H1 (cell line): ENCODE measurements at regions not wholly inside any gene's neighbourhood (a gene's known extent, or its start where the extent isn't known, plus 50 kb on each side); places are given as distances from the start of the nearest gene placed in this dataset.

Experiments used
- CTCF ChIA-PET: fragments of 300-600 bp; sonication (Branson Sonifier 250); formaldehyde crosslinking; loops from one replicate; lab custom pipeline; 2021; ENCODE audit not compliant: partially characterized antibody; lab: Charles Lee
- POLR2A ChIA-PET: fragments of 300-600 bp; sonication (Branson Sonifier 250); formaldehyde crosslinking; loops from one replicate; lab custom pipeline; 2021; ENCODE audit warnings: inconsistent platforms; ENCODE audit not compliant: partially characterized antibody; lab: Charles Lee
- DNase-seq, 2 experiments: peaks; one replicate each; pipeline versions ENCODE4 v3.0.0 to v3.0.0-alpha.2; 2010 to 2022; ENCODE audit warnings: low spot score in 2 of 2, low read depth in 1 of 2, mixed read lengths in 1 of 2
- FAIRE-seq: peaks from 2 replicates; lab custom pipeline; 2011; peaks lifted over from hg19 to GRCh38; lab: Jason Lieb, UNC
- H2AFZ ChIP-seq: 2 replicates; pipeline ENCODE4 v1.8.1; 2012; ENCODE audit warnings: low read length, inconsistent platforms
- H2AK5ac ChIP-seq: 2 replicates; pipeline ENCODE4 v1.6.1; 2013; ENCODE audit warnings: low read depth, low read length
- H2BK120ac ChIP-seq: replicated peaks from 2 replicates; pipeline ENCODE3; 2013; ENCODE audit warnings: low read depth, low read length, inconsistent platforms
- H2BK12ac ChIP-seq: 2 replicates; pipeline ENCODE4 v1.6.1; 2013; ENCODE audit warnings: low read depth, low read length
- H2BK15ac ChIP-seq: 2 replicates; pipeline ENCODE4 v1.6.1; 2013; ENCODE audit warnings: low read length
- H2BK20ac ChIP-seq: 2 replicates; pipeline ENCODE4 v1.6.1; 2013; ENCODE audit warnings: low read length
- H2BK5ac ChIP-seq: 2 replicates; pipeline ENCODE4 v1.6.1; 2013; ENCODE audit warnings: low read depth, low read length
- H3K14ac ChIP-seq: 2 replicates; pipeline ENCODE4 v1.6.1; 2013; ENCODE audit warnings: inconsistent platforms; ENCODE audit not compliant: insufficient read length
- H3K18ac ChIP-seq: 2 replicates; pipeline ENCODE4 v1.6.1; 2013; ENCODE audit warnings: low read length; ENCODE audit errors: extremely low read depth
- H3K23ac ChIP-seq: 2 replicates; pipeline ENCODE4 v1.6.1; 2013; ENCODE audit warnings: inconsistent platforms; ENCODE audit not compliant: insufficient read length
- H3K23me2 ChIP-seq: 2 replicates; pipeline ENCODE4 v1.6.1; 2013; ENCODE audit warnings: low read depth, low read length
- H3K27ac ChIP-seq: 2 replicates; pipeline ENCODE4 v1.6.1; 2011; ENCODE audit warnings: low read depth, low read length, inconsistent platforms
- H3K27me3 ChIP-seq, 4 experiments: replicated peaks in 1 of 4; 1 replicate in 1 of 4; 2 replicates in 3 of 4; pipeline versions ENCODE4 v1.6.1 to v1.8.1; 2011 to 2013; ENCODE audit warnings: low read length in 3 of 4, mild to moderate bottlenecking in 3 of 4, inconsistent platforms in 2 of 4, mixed read lengths in 2 of 4, moderate library complexity in 1 of 4; ENCODE audit not compliant: control insufficient read depth in 3 of 4, insufficient read depth in 3 of 4; ENCODE audit errors: extremely low read depth in 1 of 4
- H3K36me3 ChIP-seq, 4 experiments: 2 replicates each; pipeline versions ENCODE4 v1.6.1 to v1.8.1; 2011 to 2013; ENCODE audit warnings: mild to moderate bottlenecking in 4 of 4, low read length in 3 of 4, moderate library complexity in 2 of 4, control low read depth in 1 of 4, inconsistent platforms in 1 of 4; ENCODE audit not compliant: insufficient read depth in 4 of 4, control insufficient read depth in 2 of 4
- H3K4ac ChIP-seq: replicated peaks from 2 replicates; pipeline ENCODE3; 2013; ENCODE audit warnings: low read length, low read depth, mixed read lengths, inconsistent platforms; ENCODE audit not compliant: insufficient read length
- H3K4me1 ChIP-seq, 4 experiments: replicated peaks in 1 of 4; 1 replicate in 1 of 4; 2 replicates in 3 of 4; pipeline versions ENCODE4 v1.6.1 to v1.8.1; 2011 to 2013; ENCODE audit warnings: low read length in 3 of 4, inconsistent platforms in 2 of 4, mixed read lengths in 1 of 4; ENCODE audit not compliant: insufficient read depth in 4 of 4, control insufficient read depth in 3 of 4
- H3K4me2 ChIP-seq, 2 experiments: 2 replicates each; pipeline versions ENCODE4 v1.6.1 to v1.8.1; 2011 to 2013; ENCODE audit warnings: low read depth in 2 of 2, low read length in 2 of 2, control low read depth in 1 of 2, inconsistent platforms in 1 of 2, mild to moderate bottlenecking in 1 of 2; ENCODE audit not compliant: insufficient read depth in 1 of 2
- H3K4me3 ChIP-seq, 4 experiments: fragments of 200-600, 300-600 bp in 1 of 4; sonication (generic), shearing (Covaris generic), sonication (Bioruptor Twin) in 1 of 4; 2 replicates each; pipeline versions ENCODE4 v1.5.1 to v1.8.1; 2011 to 2016; ENCODE audit warnings: low read length in 4 of 4, low read depth in 3 of 4, control low read depth in 2 of 4, inconsistent platforms in 2 of 4, mild to moderate bottlenecking in 2 of 4, mixed read lengths in 1 of 4, moderate library complexity in 1 of 4; ENCODE audit not compliant: insufficient read depth in 2 of 4; ENCODE audit errors: extremely low read depth in 1 of 4
- H3K56ac ChIP-seq: replicated peaks from 2 replicates; pipeline ENCODE3; 2013; ENCODE audit warnings: low read depth, mild to moderate bottlenecking, mixed read lengths, low read length, inconsistent platforms; ENCODE audit not compliant: insufficient read length
- H3K79me1 ChIP-seq: 2 replicates; pipeline ENCODE4 v1.6.1; 2013; ENCODE audit warnings: low read depth, low read length, control low read depth
- H3K79me2 ChIP-seq, 2 experiments: 2 replicates each; pipeline versions ENCODE4 v1.6.1 to v1.8.1; 2012 to 2013; ENCODE audit warnings: low read length in 2 of 2, mild to moderate bottlenecking in 2 of 2, inconsistent platforms in 1 of 2; ENCODE audit not compliant: insufficient read depth in 2 of 2, control insufficient read depth in 1 of 2
- H3K9ac ChIP-seq, 4 experiments: replicated peaks in 1 of 4; 1 replicate in 1 of 4; 2 replicates in 3 of 4; pipeline versions ENCODE4 v1.6.1 to v1.8.1; 2011 to 2013; ENCODE audit warnings: low read depth in 3 of 4, low read length in 3 of 4, control low read depth in 2 of 4, mild to moderate bottlenecking in 2 of 4, moderate library complexity in 2 of 4, inconsistent platforms in 1 of 4; ENCODE audit errors: extremely low read depth in 1 of 4
- H3K9me3 ChIP-seq, 2 experiments: 2 replicates each; pipeline versions ENCODE4 v1.6.1 to v1.8.1; 2012 to 2013; ENCODE audit warnings: mild to moderate bottlenecking in 2 of 2, moderate library complexity in 2 of 2, control low read depth in 1 of 2, inconsistent platforms in 1 of 2, low read depth in 1 of 2, low read length in 1 of 2, mixed read lengths in 1 of 2; ENCODE audit not compliant: insufficient read depth in 2 of 2
- H4K20me1 ChIP-seq, 2 experiments: replicated peaks in 1 of 2; 2 replicates each; pipeline versions ENCODE3 to v1.8.1; 2011 to 2013; ENCODE audit warnings: inconsistent platforms in 2 of 2, low read length in 2 of 2, mild to moderate bottlenecking in 1 of 2; ENCODE audit not compliant: insufficient read depth in 2 of 2, control insufficient read depth in 1 of 2
- H4K5ac ChIP-seq: 2 replicates; pipeline ENCODE4 v1.6.1; 2013; ENCODE audit warnings: low read length, low read depth, mixed read lengths, inconsistent platforms; ENCODE audit not compliant: insufficient read length
- H4K8ac ChIP-seq: 2 replicates; pipeline ENCODE4 v1.8.0; 2013; ENCODE audit warnings: mild to moderate bottlenecking, moderate library complexity, low read length, inconsistent platforms; ENCODE audit not compliant: insufficient read depth; ENCODE audit errors: extremely low read depth
- H4K91ac ChIP-seq: replicated peaks from 2 replicates; pipeline ENCODE3; 2013; ENCODE audit warnings: low read length, mixed read lengths, inconsistent platforms; ENCODE audit not compliant: insufficient read length
- CHD1 ChIP-seq: IDR thresholded peaks from 2 replicates; pipeline ENCODE4 v1.6.1; 2012; ENCODE audit warnings: low read depth, low read length, improper control_type of control experiment
- CREB1 ChIP-seq: IDR thresholded peaks from 2 replicates; pipeline ENCODE4 v1.6.1; 2012; ENCODE audit warnings: inconsistent platforms
- CTBP2 ChIP-seq: IDR thresholded peaks from 2 replicates; pipeline ENCODE4 v1.7.0; 2011; ENCODE audit warnings: borderline replicate concordance, mild to moderate bottlenecking, moderate library complexity, mixed read lengths, low read length; ENCODE audit not compliant: insufficient read depth, insufficient read length
- GTF2F1 ChIP-seq: IDR thresholded peaks from 2 replicates; pipeline ENCODE4 v1.6.1; 2012; ENCODE audit warnings: low read depth, low read length, improper control_type of control experiment, borderline replicate concordance
- HDAC6 ChIP-seq: IDR thresholded peaks from one replicate; pipeline ENCODE4 v1.7.1; 2012; ENCODE audit warnings: low read depth, mild to moderate bottlenecking, inconsistent platforms, low read length, moderate library complexity
- PHF8 ChIP-seq: fragments of 200-600 bp; sonication (generic); conservative IDR thresholded peaks from 2 replicates; pipeline ENCODE4 v1.7.1; 2012; ENCODE audit warnings: low read depth, mild to moderate bottlenecking, inconsistent platforms, low read length, moderate library complexity
- TEAD4 ChIP-seq: IDR thresholded peaks from 2 replicates; pipeline ENCODE4 v1.6.1; 2012; ENCODE audit warnings: low read depth, low read length, inconsistent platforms, mixed read lengths
- WGBS, 2 experiments: shearing (Covaris generic) in 1 of 2; methylation state at CpG; one replicate each; pipeline versions ENCODE4 v1.1.6 to v1.1.7; 2013 to 2015; ENCODE audit warnings: low lambda C conversion rate in 2 of 2, mixed read lengths in 2 of 2, inconsistent platforms in 1 of 2, low coverage in 1 of 2, missing lambda C conversion rate in 1 of 2; ENCODE audit not compliant: insufficient replicate concordance in 2 of 2, insufficient coverage in 1 of 2, insufficient read length in 1 of 2; ENCODE audit errors: extremely low coverage in 1 of 2, missing lambda C conversion rate in 1 of 2; 5-methylcytosine and 5-hydroxymethylcytosine counted together

DNA sequence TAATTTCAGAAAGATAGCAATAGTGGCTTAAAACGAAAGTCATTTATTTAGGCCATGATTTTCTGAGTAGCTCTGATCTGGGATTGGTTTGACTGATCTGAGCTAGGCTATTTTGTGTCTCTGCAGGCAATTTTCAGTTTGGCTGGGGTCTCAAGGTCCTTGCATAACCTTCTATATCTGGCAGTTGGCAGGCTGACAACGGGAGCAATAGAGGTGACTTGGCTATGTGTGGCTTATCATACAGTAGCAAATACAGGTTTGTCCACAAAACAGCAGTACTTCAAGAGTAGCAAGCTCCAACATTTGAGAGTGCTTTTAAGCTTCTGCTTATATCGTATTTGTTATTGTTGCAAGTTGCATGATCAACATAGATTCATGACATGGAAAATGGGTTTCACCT lies 1167.3 kb upstream of the CELF2 start:
- Histone ChIP-seq H3K18ac (no peak overlapping the region), H3K23me2 (no peaks in the 10 kb centered on the region), H2BK120ac (no peak overlapping the region), H3K4ac (no peak overlapping the region), H3K23ac (no peak overlapping the region), H3K14ac (no peak overlapping the region), H3K4me3 (no peak overlapping the region), H3K36me3 (no peaks in the 10 kb centered on the region; a peak in 1 of 8 replicates), H2BK15ac (no peak overlapping the region), H3K9ac (no peak overlapping the region), H3K4me2 (no peak overlapping the region), H2AFZ (no peak overlapping the region), H3K9me3 (peaks cover 2% of the 10 kb centered on the region in 2 experiments; a peak in 2 of 4 replicates), H3K79me1 (no peaks in the 10 kb centered on the region), H4K20me1 (no peaks in the 10 kb centered on the region), H4K5ac (no peak overlapping the region), H3K27ac (no peak overlapping the region), H2BK20ac (no peak overlapping the region), H4K91ac (no peak overlapping the region), H3K79me2 (no peaks in the 10 kb centered on the region), H3K27me3 (no peaks in the 10 kb centered on the region), H3K4me1 (peaks cover 0 to 3% (median 0%) of the 10 kb centered on the region in 4 experiments; a peak in 1 of 7 replicates), H4K8ac (no peak overlapping the region), H2AK5ac (no peak overlapping the region), H2BK12ac (no peak overlapping the region), H3K56ac (no peak overlapping the region), H2BK5ac (no peak overlapping the region)
- CTCF ChIA-PET, result no interaction called here
- POLR2A ChIA-PET, result no interaction called here
- no peak for DNase-seq
- FAIRE-seq, result no peak
- TF ChIP-seq HDAC6 (no peak), PHF8 (no peak), CTBP2 (no peak), TEAD4 (no peak), GTF2F1 (no peak), CHD1 (no peak), CREB1 (no peak)
- WGBS, 2 experiments, result 93% methylated on average over 3 of the region's 3 CpGs; no CpG with 5 or more reads in 1 of the 2 experiments
